K562 (cell line): ENCODE measurements at regions not wholly inside any gene's neighbourhood (a gene's known extent, or its start where the extent isn't known, plus 50 kb on each side); places are given as distances from the start of the nearest gene placed in this dataset.

ENCODE experiments used
- ATAC-seq: fragments of 200-7000 bp; cut with Tn5 transposase; 3 replicates; pipeline ENCODE4 v1.9.1; 2020; ENCODE audit warnings: moderate library complexity
- BruUV-seq: library from RNA; stranded (reverse); fragments of 400-500 nt; replicated peaks from 2 replicates; lab custom pipeline; 2021; lab: Mats Ljungman, UMichigan
- CTCF ChIA-PET: fragments of 300-600 bp; formaldehyde crosslinking; extraction: SDS; loops from one replicate; lab custom pipeline; 2021; ENCODE audit warnings: low intra/inter-chr PET ratio; lab: Yijun Ruan, JAX
- POLR2A ChIA-PET: fragments of 300-600, 350-650 bp; sonication (Branson Sonifier 250); formaldehyde crosslinking; extraction: SDS; loops from one replicate; lab custom pipeline; 2021; ENCODE audit warnings: antibody characterized with exemption, inconsistent platforms; lab: Yijun Ruan, JAX
- DNase-seq, 4 experiments: peaks; one replicate each; pipeline versions ENCODE4 v3.0.0 to v3.0.0-alpha.2; 2011 to 2018; ENCODE audit warnings: low spot score in 3 of 4, mixed read lengths in 3 of 4; ENCODE audit errors: extremely low read depth in 1 of 4
- FAIRE-seq: peaks from 2 replicates; lab custom pipeline; 2011; peaks lifted over from hg19 to GRCh38; lab: Jason Lieb, UNC
- H2AFZ ChIP-seq: 2 replicates; pipeline ENCODE4 v1.6.0; 2011; ENCODE audit warnings: low read depth, low read length, control low read depth, inconsistent platforms
- H3K27ac ChIP-seq: fragments of 200-600 bp; 3 replicates; pipeline ENCODE4 v1.8.0; 2011; ENCODE audit warnings: low read depth, mild to moderate bottlenecking, control low read depth, inconsistent platforms, low read length, moderate library complexity, mixed read lengths; ENCODE audit errors: extremely low read depth
- H3K27me3 ChIP-seq, 2 experiments: fragments of 300-600 bp in 1 of 2; 2 replicates in 1 of 2; 3 replicates in 1 of 2; pipeline versions ENCODE4 v1.6.0 to v1.8.0; 2011; ENCODE audit warnings: inconsistent platforms in 2 of 2, low read length in 2 of 2, mild to moderate bottlenecking in 1 of 2, mixed read lengths in 1 of 2, moderate library complexity in 1 of 2; ENCODE audit not compliant: control insufficient read depth in 2 of 2, insufficient read depth in 2 of 2
- H3K36me3 ChIP-seq: fragments of 300-600 bp; 3 replicates; pipeline ENCODE4 v1.8.0; 2011; ENCODE audit warnings: mild to moderate bottlenecking, low read length, inconsistent platforms; ENCODE audit not compliant: control insufficient read depth, insufficient read depth
- H3K4me1 ChIP-seq, 2 experiments: fragments of 200-600 bp in 1 of 2; replicated peaks in 1 of 2; 2 replicates in 1 of 2; 3 replicates in 1 of 2; pipeline versions ENCODE4 v1.5.1 to v1.8.0; 2011; ENCODE audit warnings: inconsistent platforms in 2 of 2, low read length in 2 of 2, mild to moderate bottlenecking in 1 of 2, mixed read lengths in 1 of 2, moderate library complexity in 1 of 2; ENCODE audit not compliant: control insufficient read depth in 2 of 2, insufficient read depth in 2 of 2
- H3K4me2 ChIP-seq: 2 replicates; pipeline ENCODE4 v1.6.1; 2011; ENCODE audit warnings: low read length, control low read depth, inconsistent platforms, mixed read lengths; ENCODE audit not compliant: insufficient read depth
- H3K4me3 ChIP-seq: fragments of 200-600 bp; sonication (generic), shearing (Covaris generic); 2 replicates; pipeline ENCODE4 v1.5.1; 2016; ENCODE audit warnings: control low read depth, inconsistent platforms
- H3K79me2 ChIP-seq: fragments of 200-600 bp; 3 replicates; pipeline ENCODE4 v1.8.0; 2011; ENCODE audit warnings: low read length, inconsistent platforms; ENCODE audit not compliant: control insufficient read depth, insufficient read depth
- H3K9ac ChIP-seq, 2 experiments: 2 replicates each; pipeline versions ENCODE4 v1.6.0 to v1.6.1; 2011; ENCODE audit warnings: low read depth in 2 of 2, low read length in 2 of 2, control low read depth in 1 of 2, inconsistent platforms in 1 of 2, mild to moderate bottlenecking in 1 of 2, mixed read lengths in 1 of 2; ENCODE audit not compliant: insufficient read depth in 1 of 2
- H3K9me1 ChIP-seq: one replicate; pipeline ENCODE4 v1.6.0; 2011; ENCODE audit warnings: inconsistent platforms, mild to moderate bottlenecking, low read length, moderate library complexity; ENCODE audit not compliant: control insufficient read depth, insufficient read depth
- H3K9me3 ChIP-seq: replicated peaks from 2 replicates; pipeline ENCODE4 v1.5.1; 2011; ENCODE audit warnings: low read depth, low read length, inconsistent platforms; ENCODE audit not compliant: control insufficient read depth, insufficient read depth
- H4K20me1 ChIP-seq: replicated peaks from 2 replicates; pipeline ENCODE4 v1.6.1; 2011; ENCODE audit warnings: low read length, inconsistent platforms, mixed read lengths; ENCODE audit not compliant: control insufficient read depth, insufficient read depth
- ARID3A ChIP-seq: IDR thresholded peaks from 2 replicates; pipeline ENCODE4 v1.6.1; 2012; ENCODE audit warnings: low read depth, low read length, improper control_type of control experiment, borderline replicate concordance
- DIDO1 ChIP-seq: fragments of 450-650 bp; IDR thresholded peaks from 2 replicates; pipeline ENCODE4 v1.6.1; 2016; ENCODE audit warnings: low read depth, missing biosample characterization, missing genetic modification characterization
- KLF10 ChIP-seq: fragments of 250-450 bp; sonication (Bioruptor Pico); IDR thresholded peaks from 2 replicates; pipeline ENCODE4 v1.6.1; 2021; ENCODE audit warnings: matching md5 sums
- NKRF ChIP-seq: fragments of 450-650 bp; IDR thresholded peaks from 2 replicates; pipeline ENCODE4 v1.6.1; 2016; ENCODE audit warnings: borderline replicate concordance
- POLR3G ChIP-seq: IDR thresholded peaks from 2 replicates; pipeline ENCODE4 v1.6.1; 2011; ENCODE audit not compliant: insufficient read length, insufficient replicate concordance; ENCODE audit errors: extremely low read depth
- SIN3B ChIP-seq: fragments of 450-650 bp; IDR thresholded peaks from 2 replicates; pipeline ENCODE4 v1.6.1; 2017; ENCODE audit warnings: low read depth, mild to moderate bottlenecking, moderate library complexity
- SMARCA4 ChIP-seq: fragments of 450-650 bp; IDR thresholded peaks from 2 replicates; pipeline ENCODE4 v1.6.1; 2016
- ZNF408 ChIP-seq: fragments of 250-450 bp; sonication (Bioruptor Pico); IDR thresholded peaks from 2 replicates; pipeline ENCODE4 v1.4.0; 2020; ENCODE audit warnings: low read depth, mild to moderate bottlenecking, moderate library complexity
- WGBS: fragments of 100-300 bp; shearing (Covaris generic); methylation state at CpG from one replicate; pipeline ENCODE4 v1.1.6; 2016; ENCODE audit warnings: low coverage, mixed read lengths; ENCODE audit not compliant: insufficient coverage; ENCODE audit errors: missing lambda C conversion rate; 5-methylcytosine and 5-hydroxymethylcytosine counted together
- in situ Hi-C: fragments of 300-500 bp; cut with MboI; formaldehyde crosslinking; loops from 4 replicates; pipeline ENCODE4 v1.15.0; 2018; ENCODE audit warnings: inconsistent platforms, mixed read lengths
- intact Hi-C: fragments of 100-400 bp; cut with micrococcal nuclease; formaldehyde crosslinking; loops from 2 replicates; pipeline ENCODE4 v1.14.2; 2022

- Histone ChIP-seq H3K36me3 (no peaks in the 10 kb centered on the region), H3K4me2 (no peak overlapping the region), H2AFZ (no peak overlapping the region), H3K9me1 (no peaks in the 10 kb centered on the region), H3K9ac (no peak overlapping the region), H4K20me1 (no peaks in the 10 kb centered on the region), H3K27ac (no peak overlapping the region), H3K9me3 (no peaks in the 10 kb centered on the region), H3K4me3 (no peak overlapping the region), H3K79me2 (no peaks in the 10 kb centered on the region), H3K4me1 (no peaks in the 10 kb centered on the region), H3K27me3 (no peaks in the 10 kb centered on the region)
- in situ Hi-C loops (no loop called here), intact Hi-C loops (no loop called here)
- TF ChIP-seq ZNF408 (CRISPR knock-in tag) (no peak), SMARCA4 (no peak), POLR3G (no peak), DIDO1 (tag) (no peak), NKRF (no peak), ARID3A (no peak), SIN3B (no peak), KLF10 (CRISPR knock-in tag) (no peak)
- FAIRE-seq (no peak), ATAC-seq (no peak), DNase-seq (no peak)
- POLR2A ChIA-PET: no interaction called here
- WGBS: 0% methylated on average over 1 of the region's 1 CpG
- CTCF ChIA-PET: no interaction called here
- BruUV-seq: no TSS peak
These were observed 77.8 kb upstream of the TEX13D start for GRCh38 chrX:124254611-124255010.
